22Rv1 (cell line): ENCODE measurements at regions not wholly inside any gene's neighbourhood (a gene's known extent, or its start where the extent isn't known, plus 50 kb on each side); places are given as distances from the start of the nearest gene placed in this dataset.

ENCODE experiments used
- ZFX ChIP-seq: fragments of 450-650 bp; IDR thresholded peaks from 2 replicates; pipeline ENCODE4 v1.6.1; 2017; ENCODE audit warnings: antibody characterized with exemption, borderline replicate concordance
- TF ChIP-seq, protein P1 (sequence below): fragments of 450-650 bp; IDR thresholded peaks from 2 replicates; pipeline ENCODE4 v1.5.1; 2017; ENCODE audit warnings: mild to moderate bottlenecking

DNA sequence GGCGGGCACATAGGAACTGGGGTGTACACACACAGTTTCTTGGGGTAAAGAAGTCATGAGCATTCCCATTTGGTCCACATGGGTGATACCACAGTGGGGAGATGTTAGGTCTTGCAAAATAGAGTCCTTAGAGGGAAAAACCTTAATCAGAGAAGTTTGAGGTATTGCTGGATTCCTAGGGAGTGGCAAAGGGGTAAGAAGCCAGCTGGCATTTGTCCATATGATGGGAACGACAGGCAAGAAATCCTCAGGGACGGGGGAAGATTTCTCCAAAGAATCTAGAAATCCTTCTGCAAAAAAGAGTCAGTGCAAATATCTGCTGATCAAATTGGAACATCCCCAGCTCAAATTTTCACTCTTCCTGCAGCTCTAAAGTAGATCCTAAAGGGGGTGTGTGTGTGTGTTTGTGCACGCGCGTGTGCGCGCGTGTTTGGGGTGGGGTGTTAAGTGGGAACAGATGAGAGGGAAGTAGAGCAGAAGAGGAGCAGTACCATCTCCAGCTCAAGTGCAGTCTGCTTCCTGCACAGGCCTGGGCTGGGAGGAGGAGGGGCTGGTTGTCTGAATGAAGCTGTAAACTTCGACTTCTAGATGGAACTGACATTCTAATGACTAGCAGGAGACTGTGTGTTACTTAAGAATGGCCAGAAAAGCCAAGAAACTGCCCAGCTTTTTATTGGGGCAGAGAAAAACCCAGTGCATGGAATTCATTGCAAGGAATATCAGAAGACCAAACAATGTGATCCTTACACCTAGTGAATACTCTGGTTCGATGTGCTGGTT, 168.0 kb downstream of the SPP2 start:
- TF ChIP-seq, protein P1, sequence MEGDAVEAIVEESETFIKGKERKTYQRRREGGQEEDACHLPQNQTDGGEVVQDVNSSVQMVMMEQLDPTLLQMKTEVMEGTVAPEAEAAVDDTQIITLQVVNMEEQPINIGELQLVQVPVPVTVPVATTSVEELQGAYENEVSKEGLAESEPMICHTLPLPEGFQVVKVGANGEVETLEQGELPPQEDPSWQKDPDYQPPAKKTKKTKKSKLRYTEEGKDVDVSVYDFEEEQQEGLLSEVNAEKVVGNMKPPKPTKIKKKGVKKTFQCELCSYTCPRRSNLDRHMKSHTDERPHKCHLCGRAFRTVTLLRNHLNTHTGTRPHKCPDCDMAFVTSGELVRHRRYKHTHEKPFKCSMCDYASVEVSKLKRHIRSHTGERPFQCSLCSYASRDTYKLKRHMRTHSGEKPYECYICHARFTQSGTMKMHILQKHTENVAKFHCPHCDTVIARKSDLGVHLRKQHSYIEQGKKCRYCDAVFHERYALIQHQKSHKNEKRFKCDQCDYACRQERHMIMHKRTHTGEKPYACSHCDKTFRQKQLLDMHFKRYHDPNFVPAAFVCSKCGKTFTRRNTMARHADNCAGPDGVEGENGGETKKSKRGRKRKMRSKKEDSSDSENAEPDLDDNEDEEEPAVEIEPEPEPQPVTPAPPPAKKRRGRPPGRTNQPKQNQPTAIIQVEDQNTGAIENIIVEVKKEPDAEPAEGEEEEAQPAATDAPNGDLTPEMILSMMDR: no peak
- no peak for TF ChIP-seq ZFX
